Ovary (tissue), 7 donors: ENCODE measurements at regions not wholly inside any gene's neighbourhood (a gene's known extent, or its start where the extent isn't known, plus 50 kb on each side); places are given as distances from the start of the nearest gene placed in this dataset.

ENCODE experiments used
- DNase-seq, 5 donors: peaks; one replicate each; pipeline ENCODE4 v3.0.0-alpha.2; 2019 to 2020
- H3K27ac ChIP-seq, 2 donors: fragments of 200-600 bp; one replicate each; pipeline versions ENCODE4 v1.5.1 to v1.8.0; 2019 to 2022
- H3K27me3 ChIP-seq: fragments of 200-600 bp; one replicate; pipeline ENCODE4 v1.8.0; 2022
- H3K36me3 ChIP-seq: fragments of 200-600 bp; sonication (generic); one replicate; pipeline ENCODE4 v1.5.1; 2019
- H3K4me1 ChIP-seq: one replicate; pipeline ENCODE4 v1.8.1; 2013; ENCODE audit warnings: mild to moderate bottlenecking, moderate library complexity; ENCODE audit not compliant: insufficient read depth
- H3K4me3 ChIP-seq: fragments of 200-600 bp; sonication (generic); one replicate; pipeline ENCODE4 v1.5.1; 2017
- H3K9me3 ChIP-seq, 2 donors: fragments of 200-600 bp in 1 of 2; sonication (generic) in 1 of 2; one replicate each; pipeline versions ENCODE4 v1.5.1 to v1.8.1; 2013 to 2019; ENCODE audit warnings: mild to moderate bottlenecking in 1 of 2, moderate library complexity in 1 of 2
- CTCF ChIP-seq, 3 donors: fragments of 450-650 bp in 2 of 3; fragments of 200-600 bp in 1 of 3; IDR thresholded peaks; one replicate each; pipeline versions ENCODE4 v1.5.1 to v1.8.0; 2016 to 2022; ENCODE audit warnings: antibody characterized with exemption in 3 of 3, mild to moderate bottlenecking in 1 of 3
- EP300 ChIP-seq: sonication (generic); formaldehyde crosslinking; IDR thresholded peaks from one replicate; pipeline ENCODE4 v1.6.1; 2017; ENCODE audit warnings: antibody characterized with exemption
- POLR2A ChIP-seq: fragments of 450-650 bp; IDR thresholded peaks from one replicate; pipeline ENCODE4 v1.6.1; 2017; ENCODE audit warnings: antibody characterized with exemption, mild to moderate bottlenecking, moderate library complexity
- WGBS, 3 donors: extraction: QIAGEN DNeasy Blood & Tissue Kit in 1 of 3; methylation state at CpG; one replicate each; pipeline versions ENCODE4 v1.1.5 to v1.1.7; 2013 to 2017; 5-methylcytosine and 5-hydroxymethylcytosine counted together
- intact Hi-C, 4 donors: fragments of 100-400 bp; cut with DNase I; formaldehyde crosslinking; loops; one replicate each; pipeline versions ENCODE4 v1.11.0 to v1.15.1; 2022 to 2023
- donor health status: DM: no; HTN: no; CAD: no; lungs with moderate emphysema.
- donor health status: DM: no; HTN: no; CAD: no.
- donor health status: Bipolar disorder and iron deficiency.
- donor health status: DM: no; HTN: no; CAD: no.
- donor health status: DM: yes; HTN: yes; CAD: no.

GRCh38 chr9:86753836-86754235 lies 193.5 kb downstream of the GAS1 start:
- no peak for DNase-seq
- H3K4me3 ChIP-seq: no peak overlapping the region
- WGBS, 3 donors: 60 to 79% (median 75%) methylated on average over 3 of the region's 3 CpGs
- H3K9me3 ChIP-seq: no peaks in the 10 kb centered on the region
- peaks cover 3% of the 10 kb centered on the region for H3K4me1 ChIP-seq
- no peaks in the 10 kb centered on the region for H3K36me3 ChIP-seq
- TF ChIP-seq POLR2A: no peak
- no peak for TF ChIP-seq EP300
- TF ChIP-seq CTCF (IDR thresholded peaks at IDR 0.05): no peak
- H3K27me3 ChIP-seq: no peaks in the 10 kb centered on the region
- H3K27ac ChIP-seq: no peak overlapping the region
- intact Hi-C loops: no loop called here

GRCh38 chr9:86752733-86753132 lies 194.6 kb downstream of the GAS1 start:
- TF ChIP-seq POLR2A (no peak), EP300 (no peak), CTCF (IDR thresholded peaks at IDR 0.05) (no peak)
- DNase-seq: no peak

GRCh38 chr9:86751956-86752355 lies 195.3 kb downstream of the GAS1 start:
- no peaks in the 10 kb centered on the region for H3K27me3 ChIP-seq
- DNase-seq: no peak
- 89 to 96% (median 95%) methylated on average over 5 of the region's 5 CpGs for WGBS, 3 donors
- no peak for TF ChIP-seq POLR2A
- TF ChIP-seq CTCF (IDR thresholded peaks at IDR 0.05): no peak
- no peak for TF ChIP-seq EP300
- no peaks in the 10 kb centered on the region for H3K9me3 ChIP-seq
- H3K4me1 ChIP-seq: peaks cover 3% of the 10 kb centered on the region
- H3K27ac ChIP-seq: no peak overlapping the region
- no peaks in the 10 kb centered on the region for H3K36me3 ChIP-seq
- no peak overlapping the region for H3K4me3 ChIP-seq
- intact Hi-C loops: no loop called here

More at GRCh38 chr9:86752733-86753132, 194.6 kb downstream of the GAS1 start:
- Histone ChIP-seq H3K27ac (no peak overlapping the region), H3K9me3 (no peaks in the 10 kb centered on the region), H3K4me3 (no peak overlapping the region), H3K27me3 (no peaks in the 10 kb centered on the region), H3K36me3 (no peaks in the 10 kb centered on the region), H3K4me1 (peaks cover 3% of the 10 kb centered on the region)
- intact Hi-C loops: no loop called here
- WGBS, 3 donors: 84 to 90% (median 84%) methylated on average over 2 of the region's 2 CpGs

- H3K27ac ChIP-seq: no peak overlapping the region
- H3K9me3 ChIP-seq: no peaks in the 10 kb centered on the region
- TF ChIP-seq POLR2A (no peak), CTCF (IDR thresholded peaks at IDR 0.05) (no peak), EP300 (no peak)
- H3K36me3 ChIP-seq: no peaks in the 10 kb centered on the region
- no peak for DNase-seq
- intact Hi-C loops: no loop called here
- H3K27me3 ChIP-seq: no peaks in the 10 kb centered on the region
- H3K4me3 ChIP-seq: no peak overlapping the region
- WGBS, 3 donors: 70 to 86% (median 79%) methylated on average over 4 of the region's 4 CpGs
- H3K4me1 ChIP-seq: peaks cover 3% of the 10 kb centered on the region
These were observed 196.1 kb downstream of the GAS1 start for GRCh38 chr9:86751207-86751606.

- DNase-seq: no peak
- no peak for TF ChIP-seq EP300
- no peak for TF ChIP-seq CTCF (IDR thresholded peaks at IDR 0.05)
- TF ChIP-seq POLR2A: no peak
- Histone ChIP-seq H3K9me3 (no peaks in the 10 kb centered on the region), H3K27me3 (no peaks in the 10 kb centered on the region), H3K36me3 (no peaks in the 10 kb centered on the region), H3K4me1 (peaks cover 3% of the 10 kb centered on the region), H3K27ac (no peak overlapping the region), H3K4me3 (no peak overlapping the region)
- 32 to 41% (median 40%) methylated on average over 4 of the region's 4 CpGs for WGBS, 3 donors
- intact Hi-C loops: no loop called here
These were observed 197.4 kb downstream of the GAS1 start for GRCh38 chr9:86749894-86750255.
